ENCODE measurements at regions not wholly inside any gene's neighbourhood (a gene's known extent, or its start where the extent isn't known, plus 50 kb on each side); places are given as distances from the start of the nearest gene placed in this dataset.

DNA sequence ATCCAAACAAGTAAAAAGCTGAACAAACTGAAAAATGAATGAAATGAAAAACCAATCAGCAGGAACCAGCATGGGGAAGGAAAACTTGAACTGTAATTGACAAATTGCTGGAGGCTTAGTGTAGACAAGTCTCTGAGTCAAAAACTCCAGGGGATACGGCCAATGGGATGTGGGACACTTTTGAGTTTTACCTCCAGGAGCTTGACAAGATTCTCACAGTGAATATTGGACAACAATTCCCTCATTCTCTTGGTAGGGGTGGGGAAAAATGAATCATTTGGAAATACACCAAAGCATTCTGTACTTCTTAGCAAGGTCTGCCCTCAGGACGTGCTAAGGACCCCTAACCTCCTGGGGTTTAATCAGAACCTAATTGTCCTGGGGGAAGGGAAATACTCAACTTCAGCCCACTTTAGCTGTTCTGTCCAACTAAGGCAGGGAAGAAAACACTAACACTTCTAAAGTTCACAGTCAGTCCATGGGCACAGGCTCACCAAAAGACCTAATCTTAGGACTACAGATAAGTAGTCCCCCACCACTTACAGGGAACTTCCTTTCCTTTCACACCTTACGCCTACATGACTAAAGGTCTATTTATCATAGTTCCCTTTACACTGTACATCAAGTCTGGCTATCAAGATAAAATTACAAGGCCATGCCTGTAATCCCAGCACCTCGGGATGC lies 60.7 kb upstream of the CDC42BPA start (continued):
- no peak for TF ChIP-seq ATF2 (CRISPR knock-in tag; IDR thresholded peaks at IDR 0.05)
- TF ChIP-seq SOX6 (IDR thresholded peaks at IDR 0.05), result peak; percentile 42; the same call in 1 of the 2 replicates
- TF ChIP-seq RAD51 (IDR thresholded peaks at IDR 0.05; ENCODE audit: borderline replicate concordance, low read depth), result no peak
- TF ChIP-seq, protein P1, sequence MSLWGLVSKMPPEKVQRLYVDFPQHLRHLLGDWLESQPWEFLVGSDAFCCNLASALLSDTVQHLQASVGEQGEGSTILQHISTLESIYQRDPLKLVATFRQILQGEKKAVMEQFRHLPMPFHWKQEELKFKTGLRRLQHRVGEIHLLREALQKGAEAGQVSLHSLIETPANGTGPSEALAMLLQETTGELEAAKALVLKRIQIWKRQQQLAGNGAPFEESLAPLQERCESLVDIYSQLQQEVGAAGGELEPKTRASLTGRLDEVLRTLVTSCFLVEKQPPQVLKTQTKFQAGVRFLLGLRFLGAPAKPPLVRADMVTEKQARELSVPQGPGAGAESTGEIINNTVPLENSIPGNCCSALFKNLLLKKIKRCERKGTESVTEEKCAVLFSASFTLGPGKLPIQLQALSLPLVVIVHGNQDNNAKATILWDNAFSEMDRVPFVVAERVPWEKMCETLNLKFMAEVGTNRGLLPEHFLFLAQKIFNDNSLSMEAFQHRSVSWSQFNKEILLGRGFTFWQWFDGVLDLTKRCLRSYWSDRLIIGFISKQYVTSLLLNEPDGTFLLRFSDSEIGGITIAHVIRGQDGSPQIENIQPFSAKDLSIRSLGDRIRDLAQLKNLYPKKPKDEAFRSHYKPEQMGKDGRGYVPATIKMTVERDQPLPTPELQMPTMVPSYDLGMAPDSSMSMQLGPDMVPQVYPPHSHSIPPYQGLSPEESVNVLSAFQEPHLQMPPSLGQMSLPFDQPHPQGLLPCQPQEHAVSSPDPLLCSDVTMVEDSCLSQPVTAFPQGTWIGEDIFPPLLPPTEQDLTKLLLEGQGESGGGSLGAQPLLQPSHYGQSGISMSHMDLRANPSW (CRISPR knock-in tag; IDR thresholded peaks at IDR 0.05), result no peak
- peak; percentile 92 for TF ChIP-seq CBFA2T3 (IDR thresholded peaks at IDR 0.05)
- peak; percentile 35; the same call in 1 of the 2 replicates for TF ChIP-seq NFIC (IDR thresholded peaks at IDR 0.05)
- peak; percentile 74 for TF ChIP-seq MEIS2 (IDR thresholded peaks at IDR 0.05; ENCODE audit: partially characterized antibody)
- TF ChIP-seq HES1 (IDR thresholded peaks at IDR 0.05; ENCODE audit: low read depth), result 0 out of 2 replicates have a peak, but pooled peaks have one; percentile 9
- peak in 1 of 2 experiments; percentile 43; a peak in 2 of 4 replicates for TF ChIP-seq MAZ (CRISPR knock-in tag; conservative IDR thresholded peaks at IDR 0.05 in 1 of 2, IDR thresholded peaks at IDR 0.05 in 1 of 2)
- TF ChIP-seq CEBPG (CRISPR knock-in tag; IDR thresholded peaks at IDR 0.05), result no peak
- no peak for TF ChIP-seq CEBPG (tag; conservative IDR thresholded peaks at IDR 0.05 in 1 of 2, IDR thresholded peaks at IDR 0.05 in 1 of 2)
- TF ChIP-seq KDM1A (IDR thresholded peaks at IDR 0.05), result peak in 1 of 2 experiments; percentile 32; a peak in 1 of 4 replicates
- peak; percentile 77 for TF ChIP-seq SMARCE1 (IDR thresholded peaks at IDR 0.05)
- TF ChIP-seq MTA2 (IDR thresholded peaks at IDR 0.05; ENCODE audit: low read depth), result peak; percentile 35; the same call in 1 of the 2 replicates
- TF ChIP-seq GATAD2B (IDR thresholded peaks at IDR 0.05; ENCODE audit: borderline replicate concordance), result 0 out of 2 replicates have a peak, but pooled peaks have one; percentile 42
- TF ChIP-seq CTCFL (IDR thresholded peaks at IDR 0.05; ENCODE audit: borderline replicate concordance, insufficient read depth, low read depth, low read length, poor library complexity, severe bottlenecking), result no peak
